ENCODE measurements at regions not wholly inside any gene's neighbourhood (a gene's known extent, or its start where the extent isn't known, plus 50 kb on each side); places are given as distances from the start of the nearest gene placed in this dataset.
"Not testable (repeated sequence)": the region's sequence is repeated elsewhere in the genome, so short reads cannot be mapped to it uniquely, and the experiment has no call there.

DNA sequence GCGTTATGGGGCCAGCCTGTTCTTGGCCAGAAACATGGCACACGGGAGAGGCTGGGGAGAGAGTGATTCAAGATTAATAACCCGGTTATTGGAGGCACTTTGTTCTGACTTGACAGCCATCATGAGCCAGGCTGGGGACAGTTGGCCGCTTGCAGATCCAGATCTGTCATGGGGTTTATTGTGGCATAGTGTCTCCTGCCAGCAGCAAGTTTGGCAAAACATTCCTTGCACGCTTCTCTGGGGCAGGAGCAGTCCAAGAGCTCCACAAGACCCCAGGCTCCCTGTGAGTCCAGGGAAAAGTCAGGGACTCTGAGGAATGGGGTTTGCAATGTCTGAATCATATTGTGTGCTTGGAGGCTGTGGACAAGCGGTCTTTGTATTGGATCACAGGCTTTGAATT, 270.4 kb downstream of the MIAT start:
- DNase-seq (ENCODE audit: low spot score), result no peak

DNA sequence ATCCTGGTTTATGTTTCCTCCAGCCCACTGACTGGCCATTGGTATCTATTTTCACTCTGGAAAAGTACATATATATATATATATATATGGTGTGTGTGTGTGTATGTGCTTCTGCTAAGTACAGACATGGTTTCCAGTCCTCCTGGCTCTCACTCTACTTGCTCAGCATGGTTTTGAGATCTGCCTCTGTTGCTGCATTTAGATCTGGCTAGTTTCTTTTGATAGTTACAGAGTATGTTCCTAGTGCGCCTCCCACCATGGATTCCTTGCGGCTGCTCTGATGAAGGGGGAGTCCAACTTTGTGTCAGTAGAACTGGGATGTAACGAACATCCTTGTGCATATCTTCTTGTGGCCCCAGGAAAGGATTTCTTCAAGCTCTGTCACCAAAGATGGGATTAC, 274.1 kb downstream of the MIAT start:
- no peak for DNase-seq (ENCODE audit: low spot score)

GRCh38 chr22:26933105-26933590, 275.8 kb downstream of the MIAT start:
- no peak for DNase-seq (ENCODE audit: low spot score)

GRCh38 chr22:26937213-26937612, 279.8 kb downstream of the MIAT start:
- DNase-seq (ENCODE audit: low spot score), result no peak

DNA sequence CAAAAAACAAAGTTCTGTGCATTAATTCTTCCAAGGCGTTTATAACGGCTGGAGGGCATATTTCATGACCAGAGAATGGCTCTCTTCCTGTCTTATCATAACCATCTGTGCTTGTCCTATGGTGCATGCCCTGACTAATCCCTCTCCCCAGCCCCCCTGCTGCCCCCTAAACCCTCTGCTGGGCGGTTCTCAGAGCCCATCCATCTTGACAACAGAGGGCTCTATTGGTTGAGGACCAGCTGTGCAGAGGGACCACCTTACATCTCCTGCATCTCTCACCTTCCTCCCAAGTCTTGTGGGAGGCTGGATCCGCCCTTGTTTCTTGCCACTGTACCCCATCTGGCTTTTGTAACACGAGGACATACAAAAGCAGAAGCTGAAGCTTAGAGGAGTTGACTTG, 282.1 kb downstream of the MIAT start:
- DNase-seq (ENCODE audit: low spot score), result no peak

DNA sequence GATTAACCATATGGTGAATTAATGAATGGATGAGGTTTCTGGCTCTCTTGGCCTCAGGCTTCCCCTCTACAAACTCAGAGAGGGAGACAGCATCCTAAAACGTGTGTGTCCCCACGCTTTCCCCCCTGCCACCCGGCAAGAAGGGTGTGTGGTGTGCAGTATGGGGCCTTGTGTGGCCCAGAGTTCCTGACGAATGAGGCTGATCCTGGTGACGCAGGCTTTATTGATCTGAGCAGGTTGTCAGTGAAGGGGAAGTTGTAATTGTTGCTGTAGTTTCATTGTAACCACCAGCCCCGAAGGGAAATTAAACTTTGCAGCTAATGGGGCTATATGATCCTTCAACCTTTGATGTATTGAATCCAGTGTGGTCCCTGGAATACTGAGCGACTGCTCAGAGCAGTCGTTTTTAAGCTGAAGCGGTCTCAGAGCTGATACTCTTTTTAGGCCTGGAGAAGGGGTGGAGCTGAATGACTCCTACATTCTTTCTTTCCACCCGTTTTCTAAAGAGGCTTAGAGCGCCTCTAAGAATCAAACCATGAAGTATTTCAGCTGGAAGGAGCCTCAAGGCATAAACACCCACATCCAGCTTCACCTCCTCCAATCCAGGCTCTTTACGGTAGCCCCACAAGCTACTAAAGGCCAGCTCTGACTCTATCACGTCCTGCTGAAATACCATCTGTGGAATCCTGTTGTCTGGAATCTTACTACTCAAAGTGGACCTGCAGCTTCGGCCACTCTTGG, 284.7 kb downstream of the MIAT start:
- DNase-seq (ENCODE audit: low spot score), result no peak

- no peak for DNase-seq (ENCODE audit: low spot score)
These were observed 285.2 kb downstream of the MIAT start for GRCh38 chr22:26942637-26942957.

GRCh38 chr22:26945565-26945964, 288.2 kb downstream of the MIAT start:
- no peak for DNase-seq (ENCODE audit: low spot score)

DNA sequence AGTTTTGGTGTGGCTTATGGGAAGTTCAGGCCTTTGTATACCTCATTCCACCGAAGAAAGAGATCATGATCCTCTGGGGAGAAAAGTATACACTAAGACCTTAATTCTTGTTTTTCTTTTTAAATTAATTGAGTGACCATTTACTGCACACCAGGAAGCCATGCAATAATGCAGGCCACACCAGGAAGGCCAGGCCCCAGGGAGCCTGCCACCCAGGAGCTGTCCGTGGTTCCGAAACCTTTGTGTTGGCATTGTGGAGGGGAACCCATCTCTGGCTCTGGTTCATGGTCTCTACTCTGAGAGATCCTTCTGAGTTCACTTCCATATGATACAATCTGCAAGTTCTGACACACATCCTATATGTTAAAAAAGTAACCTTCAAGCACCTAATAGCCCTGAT, 291.8 kb downstream of the MIAT start:
- DNase-seq (ENCODE audit: low spot score), result peak; percentile 57

DNA sequence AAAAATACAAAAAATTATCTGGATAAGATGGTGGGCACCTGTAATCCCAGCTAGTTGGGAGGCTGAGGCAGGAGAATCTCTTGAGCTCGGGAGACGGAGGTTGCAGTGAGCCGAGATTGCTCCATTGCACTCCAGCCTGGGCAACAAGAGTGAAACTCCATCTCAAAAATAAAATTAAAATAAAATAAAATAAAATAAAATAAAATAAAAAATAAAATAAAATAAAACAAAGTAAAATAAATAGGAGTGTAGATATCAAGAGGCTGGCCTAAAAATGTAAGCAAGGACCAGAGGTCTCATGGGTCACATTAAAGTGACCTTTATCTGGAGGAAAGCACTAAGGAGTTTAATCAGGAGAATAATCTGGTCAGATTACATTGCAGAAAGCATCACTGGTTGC, 293.8 kb downstream of the MIAT start:
- DNase-seq (ENCODE audit: low spot score), result not testable (repeated sequence)

- no peak for DNase-seq (ENCODE audit: low spot score)
These were observed 294.6 kb downstream of the MIAT start for GRCh38 chr22:26952004-26952403.

DNA sequence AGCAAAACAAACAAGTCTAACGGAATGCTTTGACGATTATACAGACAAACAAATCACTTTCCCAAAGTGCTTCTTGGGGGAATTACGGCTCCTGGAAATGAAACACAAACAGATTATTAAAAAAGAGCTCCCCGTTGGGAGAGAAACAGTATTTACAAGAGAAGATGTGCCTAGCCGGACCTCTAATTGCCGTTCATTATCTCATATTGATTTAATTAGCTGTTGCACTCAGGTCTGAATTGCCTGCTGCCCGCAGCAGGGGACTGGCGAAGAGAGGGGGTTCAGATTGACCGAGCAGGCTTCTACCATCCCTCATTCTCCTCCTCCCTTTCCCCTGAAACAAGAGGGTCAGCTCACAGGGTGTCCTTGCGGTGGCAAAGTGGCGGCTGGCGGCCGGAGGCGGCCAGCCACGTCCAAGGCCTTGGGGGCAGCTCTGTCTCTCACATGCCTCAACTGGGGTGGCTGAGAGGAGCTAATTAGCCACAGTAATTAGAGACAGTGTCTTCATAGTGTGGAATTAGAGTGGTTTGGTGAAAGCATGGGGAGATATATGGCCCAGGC, 295.1 kb downstream of the MIAT start:
- peak; percentile 26 for DNase-seq (ENCODE audit: low spot score)

GRCh38 chr22:26953012-26953883, 295.9 kb downstream of the MIAT start:
- peak; percentile 28 for DNase-seq (ENCODE audit: low spot score)

DNA sequence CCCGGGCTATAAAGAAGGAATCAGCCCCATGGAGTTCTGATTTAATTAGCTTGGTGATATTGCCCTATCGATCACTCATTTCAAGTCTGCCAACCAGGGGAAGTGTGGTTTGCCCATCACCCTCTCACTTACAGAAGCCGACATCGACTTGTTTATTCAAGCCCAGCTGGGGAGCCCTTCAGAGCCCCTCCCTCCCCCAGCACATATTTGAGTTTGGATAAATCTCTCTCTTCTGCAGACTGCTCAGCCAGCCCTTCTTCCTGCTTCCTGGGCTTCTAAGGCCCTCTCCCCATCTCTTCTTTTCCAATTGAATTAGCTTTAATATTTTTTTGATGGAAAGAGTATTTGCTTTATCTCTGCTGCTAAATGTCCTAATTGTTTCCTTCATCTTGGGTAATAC, 299.0 kb downstream of the MIAT start:
- DNase-seq (ENCODE audit: low spot score), result no peak

- DNase-seq (ENCODE audit: low spot score), result no peak
These were observed 299.8 kb downstream of the MIAT start for GRCh38 chr22:26957176-26957575.

DNA sequence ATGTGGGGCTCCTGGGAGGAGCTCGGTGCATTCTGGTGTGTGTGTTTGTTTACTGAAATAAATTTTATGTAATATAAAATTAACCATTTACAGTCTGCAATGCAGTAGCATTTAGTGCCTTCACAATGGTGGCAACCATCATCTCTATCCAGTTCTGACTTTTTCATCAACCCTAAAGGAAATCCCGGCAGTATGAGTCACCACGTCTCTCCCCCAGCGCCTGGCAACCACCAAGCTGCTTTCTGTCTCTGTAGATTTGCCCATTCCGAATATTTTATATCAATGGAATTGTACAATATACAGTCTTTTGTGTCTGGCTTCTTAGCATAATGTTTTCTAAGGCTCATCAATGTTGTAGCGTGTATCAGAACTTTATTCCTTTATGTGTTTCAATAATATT, 300.5 kb downstream of the MIAT start:
- DNase-seq (ENCODE audit: low spot score), result no peak

GRCh38 chr22:26958378-26958777, 301.0 kb downstream of the MIAT start:
- no peak for DNase-seq (ENCODE audit: low spot score)

DNA sequence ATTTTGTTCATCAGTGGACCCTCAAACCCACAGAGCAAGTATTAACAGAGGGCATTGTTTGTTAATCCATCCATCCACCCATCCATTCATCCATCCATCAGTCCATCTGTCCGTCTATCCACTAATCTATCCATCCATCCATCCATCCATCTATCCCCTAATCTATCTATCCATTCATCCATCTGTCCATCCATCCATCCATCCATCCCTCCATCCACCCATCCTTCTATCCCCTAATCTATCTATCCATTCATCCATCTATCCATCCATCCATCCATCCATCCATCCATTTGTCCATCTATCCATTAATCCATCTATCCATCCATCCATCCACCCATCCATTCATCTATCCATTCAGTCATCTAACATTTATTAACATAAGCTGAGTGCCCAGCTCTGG, 307.3 kb downstream of the MIAT start:
- DNase-seq (ENCODE audit: low spot score), result no peak

DNA sequence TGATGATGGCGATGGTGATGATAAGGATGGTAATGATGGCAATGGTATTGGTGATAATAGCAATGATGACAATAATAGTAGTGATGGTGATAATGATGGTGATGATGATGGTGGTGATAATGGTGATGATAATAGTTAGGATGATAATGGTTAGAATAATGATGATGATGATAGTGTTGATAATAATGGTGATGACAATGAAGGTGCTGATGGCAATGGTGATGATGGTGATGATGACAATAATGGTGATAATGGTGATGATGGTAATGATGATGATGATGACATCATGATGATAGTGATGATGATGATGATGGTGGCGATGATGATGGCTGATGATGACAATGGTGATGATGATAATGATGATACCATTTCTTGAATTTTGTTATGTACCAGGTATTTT, 309.9 kb downstream of the MIAT start:
- DNase-seq (ENCODE audit: low spot score), result no peak

- DNase-seq (ENCODE audit: low spot score), result no peak
These were observed 311.6 kb downstream of the MIAT start for GRCh38 chr22:26968859-26969523.

GRCh38 chr22:26970809-26971394, 313.5 kb downstream of the MIAT start:
- DNase-seq (ENCODE audit: low spot score), result peak; percentile 43

DNA sequence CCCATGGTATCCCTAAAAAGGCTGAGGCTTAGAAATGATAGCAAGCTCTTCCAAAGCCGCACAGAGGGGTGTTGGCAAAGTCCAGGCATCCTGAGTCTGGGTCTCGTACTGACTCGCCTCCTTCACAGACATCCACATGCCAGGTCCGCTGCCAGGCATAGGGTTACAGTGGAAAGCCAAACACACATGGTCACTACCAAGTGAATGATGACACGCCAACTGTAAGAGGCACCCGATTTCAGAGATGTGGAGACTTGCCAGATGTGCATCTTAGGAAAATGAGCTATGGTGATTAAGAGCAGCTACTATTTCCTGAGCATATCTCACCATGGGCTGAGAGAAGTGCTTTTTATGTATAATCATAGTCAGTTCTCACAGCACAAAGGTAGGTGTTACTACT, 314.9 kb downstream of the MIAT start:
- no peak for DNase-seq (ENCODE audit: low spot score)

Data from iPS-NIHi11 (cell line).